HFFc6 (cell line): ENCODE measurements at regions not wholly inside any gene's neighbourhood (a gene's known extent, or its start where the extent isn't known, plus 50 kb on each side); places are given as distances from the start of the nearest gene placed in this dataset.

Experiments
- DNase-seq: peaks from one replicate; pipeline ENCODE4 v3.0.0-alpha.2; 2018
- H3K27ac Mint-ChIP-seq: 2 replicates; pipeline ENCODE4 v1.8.0; 2020; ENCODE audit warnings: mild to moderate bottlenecking, mixed read lengths
- H3K27me3 Mint-ChIP-seq: 2 replicates; pipeline ENCODE4 v1.8.0; 2021; ENCODE audit warnings: mild to moderate bottlenecking, moderate library complexity, mixed read lengths; ENCODE audit not compliant: insufficient read depth
- H3K36me3 Mint-ChIP-seq: 2 replicates; pipeline ENCODE4 v1.8.0; 2021; ENCODE audit warnings: low read depth, mixed read lengths
- H3K4me1 Mint-ChIP-seq: 2 replicates; pipeline ENCODE4 v1.8.0; 2020; ENCODE audit warnings: low read depth, mixed read lengths
- H3K4me3 Mint-ChIP-seq: 2 replicates; pipeline ENCODE4 v1.8.0; 2020; ENCODE audit warnings: mild to moderate bottlenecking, moderate library complexity, mixed read lengths
- H3K9me3 Mint-ChIP-seq: 2 replicates; pipeline ENCODE4 v1.8.0; 2020; ENCODE audit warnings: mild to moderate bottlenecking, mixed read lengths
- CTCF ChIP-seq: fragments of 200-600 bp; sonication (generic); IDR thresholded peaks from 2 replicates; pipeline ENCODE4 v1.5.0; 2021; ENCODE audit warnings: antibody characterized with exemption, mild to moderate bottlenecking

GRCh38 chr6:90870561-90870960 is 283.7 kb upstream of the MAP3K7 start:
- H3K27me3 Mint-ChIP-seq: peaks cover 6% of the 10 kb centered on the region; the same call in 1 of the 2 replicates
- no peak overlapping the region for H3K27ac Mint-ChIP-seq
- no peak overlapping the region for H3K4me3 Mint-ChIP-seq
- peaks cover 19% of the 10 kb centered on the region for H3K9me3 Mint-ChIP-seq
- no peak for TF ChIP-seq CTCF
- DNase-seq: peak; percentile 30
- H3K4me1 Mint-ChIP-seq: peaks cover 4% of the 10 kb centered on the region; the same call in 1 of the 2 replicates
- no peaks in the 10 kb centered on the region; the same call in 1 of the 2 replicates for H3K36me3 Mint-ChIP-seq

GRCh38 chr6:90868656-90869055 is 281.8 kb upstream of the MAP3K7 start:
- peaks cover 19% of the 10 kb centered on the region for H3K9me3 Mint-ChIP-seq
- peaks cover 6% of the 10 kb centered on the region; the same call in 1 of the 2 replicates for H3K27me3 Mint-ChIP-seq
- TF ChIP-seq CTCF: no peak
- H3K27ac Mint-ChIP-seq: no peak overlapping the region
- DNase-seq: no peak
- peaks cover 4% of the 10 kb centered on the region; the same call in 1 of the 2 replicates for H3K4me1 Mint-ChIP-seq
- H3K4me3 Mint-ChIP-seq: no peak overlapping the region
- no peaks in the 10 kb centered on the region; the same call in 1 of the 2 replicates for H3K36me3 Mint-ChIP-seq

GRCh38 chr6:90868256-90868655 is 281.4 kb upstream of the MAP3K7 start:
- H3K4me3 Mint-ChIP-seq: no peak overlapping the region
- H3K9me3 Mint-ChIP-seq: peaks cover 16% of the 10 kb centered on the region
- TF ChIP-seq CTCF: no peak
- H3K27ac Mint-ChIP-seq: no peak overlapping the region
- no peak for DNase-seq
- peaks cover 6% of the 10 kb centered on the region; the same call in 1 of the 2 replicates for H3K27me3 Mint-ChIP-seq
- no peaks in the 10 kb centered on the region; the same call in 1 of the 2 replicates for H3K36me3 Mint-ChIP-seq
- H3K4me1 Mint-ChIP-seq: peaks cover 4% of the 10 kb centered on the region; the same call in 1 of the 2 replicates

GRCh38 chr6:90865513-90865912 is 278.6 kb upstream of the MAP3K7 start:
- no peak for TF ChIP-seq CTCF
- DNase-seq: no peak
- peaks cover 7% of the 10 kb centered on the region for H3K9me3 Mint-ChIP-seq
- no peak overlapping the region for H3K27ac Mint-ChIP-seq
- no peaks in the 10 kb centered on the region; the same call in 1 of the 2 replicates for H3K36me3 Mint-ChIP-seq
- no peak overlapping the region for H3K4me3 Mint-ChIP-seq
- H3K4me1 Mint-ChIP-seq: peaks cover 4% of the 10 kb centered on the region; the same call in 1 of the 2 replicates
- peaks cover 1% of the 10 kb centered on the region; the same call in 1 of the 2 replicates for H3K27me3 Mint-ChIP-seq

- Mint-ChIP-seq H3K27ac (no peak overlapping the region), H3K9me3 (peaks cover 3% of the 10 kb centered on the region; the same call in 1 of the 2 replicates), H3K4me3 (no peak overlapping the region), H3K27me3 (peaks cover 3% of the 10 kb centered on the region), H3K4me1 (no peaks in the 10 kb centered on the region; the same call in 1 of the 2 replicates), H3K36me3 (no peaks in the 10 kb centered on the region)
- no peak for TF ChIP-seq CTCF
- DNase-seq: no peak
These were observed 276.2 kb upstream of the MAP3K7 start for GRCh38 chr6:90863043-90863442.
